ENCODE measurements at regions not wholly inside any gene's neighbourhood (a gene's known extent, or its start where the extent isn't known, plus 50 kb on each side); places are given as distances from the start of the nearest gene placed in this dataset.

- TF ChIP-seq CTCF (IDR thresholded peaks at IDR 0.05): no peak
- TF ChIP-seq POLR2A (IDR thresholded peaks at IDR 0.05): no peak
Observed at GRCh38 chr12:113642216-113642615, 170.5 kb upstream of the LHX5 start.

Data from testis (tissue), 2 donors.